ENCODE measurements at regions not wholly inside any gene's neighbourhood (a gene's known extent, or its start where the extent isn't known, plus 50 kb on each side); places are given as distances from the start of the nearest gene placed in this dataset.

DNA sequence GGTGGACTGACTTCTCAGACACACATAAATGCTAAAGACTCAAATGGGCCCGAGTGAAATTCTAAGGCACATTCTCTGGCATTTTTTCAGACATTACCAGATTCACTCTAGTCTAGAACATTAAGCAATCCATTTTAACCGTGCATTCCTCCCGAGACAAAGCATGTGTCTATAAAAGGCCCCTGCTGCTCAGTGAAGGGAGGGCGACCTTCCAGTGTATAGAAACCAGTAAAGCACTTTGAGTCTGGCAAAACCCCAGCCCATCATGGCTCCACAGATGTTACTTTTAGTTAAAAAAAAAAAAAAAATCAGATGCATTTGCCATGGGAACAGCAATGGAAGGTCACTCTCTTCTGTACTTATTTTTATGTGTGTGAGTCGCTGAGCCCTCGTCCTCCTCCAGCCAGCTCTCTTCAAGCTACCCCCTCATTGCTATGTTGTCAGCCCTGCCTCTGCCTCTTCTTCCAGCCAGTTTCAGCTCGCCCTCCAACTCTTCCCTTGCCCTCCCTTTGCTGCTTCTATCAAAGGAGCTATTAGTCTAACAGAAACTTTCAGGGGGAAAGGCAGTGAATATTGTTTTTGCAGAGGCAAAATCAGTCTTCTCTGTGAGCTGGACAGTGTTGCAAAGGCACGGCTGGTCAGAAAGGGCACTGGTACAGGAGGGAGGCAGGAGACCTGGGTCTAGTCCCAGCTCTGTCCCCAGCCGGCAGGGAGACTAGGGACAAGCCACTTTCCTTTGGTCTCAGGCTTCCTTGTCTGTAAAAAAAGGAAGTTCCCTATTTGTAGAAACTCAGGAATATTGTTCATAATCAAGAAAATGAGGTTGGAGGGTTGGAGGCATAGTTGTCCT, 644.2 kb downstream of the ZNF674 start:
- BruUV-seq (replicated peaks) = no TSS peak
- Histone ChIP-seq H3K4me1 (replicated peaks in 1 of 2; ENCODE audit: control insufficient read depth in 2 of 2, insufficient read depth in 2 of 2, low read length in 2 of 2) (no peaks in the 10 kb centered on the region), H3K4me2 (ENCODE audit: insufficient read depth, low read length) (no peak overlapping the region), H3K4me3 (no peak overlapping the region), H3K9me1 (ENCODE audit: control insufficient read depth, insufficient read depth, low read length) (no peaks in the 10 kb centered on the region), H3K9ac (ENCODE audit: insufficient read depth in 1 of 2, low read depth in 2 of 2, low read length in 2 of 2) (no peak overlapping the region), H3K27me3 (ENCODE audit: control insufficient read depth in 2 of 2, insufficient read depth in 2 of 2, low read length in 2 of 2) (no peaks in the 10 kb centered on the region), H4K20me1 (replicated peaks; ENCODE audit: control insufficient read depth, insufficient read depth, low read length) (no peaks in the 10 kb centered on the region), H3K27ac (ENCODE audit: extremely low read depth, low read depth, low read length) (no peak overlapping the region), H3K79me2 (ENCODE audit: control insufficient read depth, insufficient read depth, low read length) (no peaks in the 10 kb centered on the region), H3K36me3 (ENCODE audit: control insufficient read depth, insufficient read depth, low read length) (no peaks in the 10 kb centered on the region), H2AFZ (ENCODE audit: low read depth, low read length) (no peak overlapping the region), H3K9me3 (replicated peaks; ENCODE audit: control insufficient read depth, insufficient read depth, low read depth, low read length) (no peaks in the 10 kb centered on the region)
- DNase-seq (ENCODE audit: extremely low read depth in 1 of 4, low spot score in 3 of 4) = no peak
- intact Hi-C loops (cut with micrococcal nuclease) (no loop called here), in situ Hi-C loops (cut with MboI) (no loop called here)
- no peak for FAIRE-seq
- 0% methylated on average over 5 of the region's 9 CpGs for WGBS (ENCODE audit: insufficient coverage, low coverage, missing lambda C conversion rate)
- ChIA-PET POLR2A (no interaction called here), CTCF (ENCODE audit: low intra/inter-chr PET ratio) (no interaction called here)
- no peak for ATAC-seq
- TF ChIP-seq TCFL5 (CRISPR knock-in tag; conservative IDR thresholded peaks at IDR 0.05) = no peak
- no peak for TF ChIP-seq HSF4 (CRISPR knock-in tag; IDR thresholded peaks at IDR 0.05; ENCODE audit: borderline replicate concordance)
- TF ChIP-seq NFYB (IDR thresholded peaks at IDR 0.05; ENCODE audit: extremely low read depth, insufficient read length) = no peak
- TF ChIP-seq L3MBTL2 (IDR thresholded peaks at IDR 0.05) = no peak

DNA sequence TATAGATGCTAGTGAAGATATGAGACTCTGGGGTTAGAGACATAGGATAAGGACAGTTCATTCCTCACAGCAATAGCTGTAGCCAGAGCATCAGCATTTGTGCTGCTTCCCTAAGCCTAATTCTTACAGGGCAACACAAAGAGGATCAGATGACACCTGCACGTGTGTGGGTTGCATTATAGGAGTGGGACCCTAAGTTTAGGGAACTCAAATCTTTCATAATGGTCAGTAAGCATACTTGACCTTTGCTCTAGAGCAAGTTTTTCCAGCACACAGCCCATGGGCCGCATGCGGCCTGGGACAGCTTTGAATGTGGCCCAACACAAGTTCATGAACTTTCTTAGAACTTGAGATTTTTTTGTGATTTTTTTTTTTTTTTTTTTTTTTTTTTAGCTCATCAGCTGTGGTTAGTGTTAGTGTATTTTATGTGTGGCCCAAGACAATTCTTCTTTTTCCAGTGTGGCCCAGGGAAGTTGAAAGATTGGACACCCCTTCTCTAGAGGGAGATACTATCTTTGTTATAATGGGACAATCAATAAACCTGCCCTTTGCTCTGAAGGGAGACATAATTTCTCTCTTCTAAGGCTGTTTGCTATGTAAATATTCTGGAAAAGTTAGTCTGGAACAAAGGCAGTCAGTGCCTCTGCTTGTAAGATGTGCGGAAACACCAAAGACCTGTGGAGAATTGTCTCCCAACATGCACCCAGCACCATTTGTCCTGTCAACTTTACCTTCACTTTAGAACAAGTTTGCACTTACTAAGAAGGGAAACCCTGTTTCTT, 650.2 kb downstream of the ZNF674 start:
- CTCF ChIA-PET (ENCODE audit: low intra/inter-chr PET ratio) = no interaction called here
- no peaks in the 10 kb centered on the region for H3K4me1 ChIP-seq (replicated peaks in 1 of 2; ENCODE audit: control insufficient read depth in 2 of 2, insufficient read depth in 2 of 2, low read length in 2 of 2)
- H3K36me3 ChIP-seq (ENCODE audit: control insufficient read depth, insufficient read depth, low read length) = no peaks in the 10 kb centered on the region
- WGBS (ENCODE audit: insufficient coverage, low coverage, missing lambda C conversion rate) = 6% methylated on average over 4 of the region's 4 CpGs
- intact Hi-C loops (cut with micrococcal nuclease) = no loop called here
- no peak overlapping the region for H3K27ac ChIP-seq (ENCODE audit: extremely low read depth, low read depth, low read length)
- no peak for ATAC-seq
- no TSS peak for BruUV-seq (replicated peaks)
- H4K20me1 ChIP-seq (replicated peaks; ENCODE audit: control insufficient read depth, insufficient read depth, low read length) = no peaks in the 10 kb centered on the region
- no peak for FAIRE-seq
- no peaks in the 10 kb centered on the region for H3K27me3 ChIP-seq (ENCODE audit: control insufficient read depth in 2 of 2, insufficient read depth in 2 of 2, low read length in 2 of 2)
- no peak for DNase-seq (ENCODE audit: extremely low read depth in 1 of 4, low spot score in 3 of 4)
- no peak for TF ChIP-seq SMARCA4 (IDR thresholded peaks at IDR 0.05)
- TF ChIP-seq GABPA (tag; conservative IDR thresholded peaks at IDR 0.05; ENCODE audit: low read depth) = no peak
- H3K4me2 ChIP-seq (ENCODE audit: insufficient read depth, low read length) = no peak overlapping the region
- no peaks in the 10 kb centered on the region for H3K9me1 ChIP-seq (ENCODE audit: control insufficient read depth, insufficient read depth, low read length)
- H3K79me2 ChIP-seq (ENCODE audit: control insufficient read depth, insufficient read depth, low read length) = no peaks in the 10 kb centered on the region
- in situ Hi-C loops (cut with MboI) = no loop called here
- no peaks in the 10 kb centered on the region for H3K9me3 ChIP-seq (replicated peaks; ENCODE audit: control insufficient read depth, insufficient read depth, low read depth, low read length)
- no peak overlapping the region for H3K4me3 ChIP-seq
- POLR2A ChIA-PET = no interaction called here
- H3K9ac ChIP-seq (ENCODE audit: insufficient read depth in 1 of 2, low read depth in 2 of 2, low read length in 2 of 2) = no peak overlapping the region
- H2AFZ ChIP-seq (ENCODE audit: low read depth, low read length) = no peak overlapping the region
